ENCODE measurements at regions not wholly inside any gene's neighbourhood (a gene's known extent, or its start where the extent isn't known, plus 50 kb on each side); places are given as distances from the start of the nearest gene placed in this dataset.
A peak's percentile ranks its signal among the peaks of the same experiment; 100 is the strongest.
"Not testable (repeated sequence)": the region's sequence is repeated elsewhere in the genome, so short reads cannot be mapped to it uniquely, and the experiment has no call there.

GRCh38 chrX:42832764-42833549 lies 55.0 kb upstream of the PPP1R2C start:
- H3K4me3 ChIP-seq (ENCODE audit: low read length): no peak overlapping the region
- H3K9me3 ChIP-seq (ENCODE audit: control insufficient read depth, low read depth, low read length): no peaks in the 10 kb centered on the region
- WGBS (ENCODE audit: insufficient coverage, low lambda C conversion rate): no CpG with 5 or more reads among the region's 5 CpGs
- H3K36me3 ChIP-seq (ENCODE audit: control insufficient read depth, insufficient read depth, low read length): no peaks in the 10 kb centered on the region
- no peaks in the 10 kb centered on the region for H3K27me3 ChIP-seq (ENCODE audit: control insufficient read depth, insufficient read depth, low read length)
- DNase-seq: no peak
- H3K4me1 ChIP-seq (ENCODE audit: control insufficient read depth, insufficient read depth, low read length): no peaks in the 10 kb centered on the region
- H3K27ac ChIP-seq (ENCODE audit: low read length): no peak overlapping the region

- not testable (repeated sequence) for H3K9me3 ChIP-seq (ENCODE audit: control insufficient read depth, low read depth, low read length); H3K4me3 ChIP-seq (ENCODE audit: low read length); H3K36me3 ChIP-seq (ENCODE audit: control insufficient read depth, insufficient read depth, low read length); H3K27me3 ChIP-seq (ENCODE audit: control insufficient read depth, insufficient read depth, low read length); DNase-seq; H3K4me1 ChIP-seq (ENCODE audit: control insufficient read depth, insufficient read depth, low read length); H3K27ac ChIP-seq (ENCODE audit: low read length)
- WGBS (ENCODE audit: insufficient coverage, low lambda C conversion rate): no CpG with 5 or more reads among the region's 4 CpGs
Measured at GRCh38 chrX:42833550-42833940, 55.6 kb upstream of the PPP1R2C start.

- H3K4me1 ChIP-seq (ENCODE audit: control insufficient read depth, insufficient read depth, low read length): no peaks in the 10 kb centered on the region
- no peaks in the 10 kb centered on the region for H3K27me3 ChIP-seq (ENCODE audit: control insufficient read depth, insufficient read depth, low read length)
- no peak for DNase-seq
- H3K27ac ChIP-seq (ENCODE audit: low read length): no peak overlapping the region
- H3K9me3 ChIP-seq (ENCODE audit: control insufficient read depth, low read depth, low read length): no peaks in the 10 kb centered on the region
- no peak overlapping the region for H3K4me3 ChIP-seq (ENCODE audit: low read length)
- H3K36me3 ChIP-seq (ENCODE audit: control insufficient read depth, insufficient read depth, low read length): no peaks in the 10 kb centered on the region
- WGBS (ENCODE audit: insufficient coverage, low lambda C conversion rate): no CpG with 5 or more reads among the region's 4 CpGs
Measured at GRCh38 chrX:42837101-42837726, 59.3 kb upstream of the PPP1R2C start.

- Histone ChIP-seq H3K4me1 (ENCODE audit: control insufficient read depth, insufficient read depth, low read length) (no peaks in the 10 kb centered on the region), H3K4me3 (ENCODE audit: low read length) (no peak overlapping the region), H3K36me3 (ENCODE audit: control insufficient read depth, insufficient read depth, low read length) (no peaks in the 10 kb centered on the region), H3K9me3 (ENCODE audit: control insufficient read depth, low read depth, low read length) (no peaks in the 10 kb centered on the region), H3K27ac (ENCODE audit: low read length) (no peak overlapping the region), H3K27me3 (ENCODE audit: control insufficient read depth, insufficient read depth, low read length) (no peaks in the 10 kb centered on the region)
- DNase-seq: no peak
Measured at GRCh38 chrX:42837747-42838146, 59.8 kb upstream of the PPP1R2C start.

- Histone ChIP-seq H3K36me3 (ENCODE audit: control insufficient read depth, insufficient read depth, low read length) (no peaks in the 10 kb centered on the region), H3K27ac (ENCODE audit: low read length) (no peak overlapping the region), H3K27me3 (ENCODE audit: control insufficient read depth, insufficient read depth, low read length) (no peaks in the 10 kb centered on the region), H3K4me1 (ENCODE audit: control insufficient read depth, insufficient read depth, low read length) (no peaks in the 10 kb centered on the region), H3K4me3 (ENCODE audit: low read length) (no peak overlapping the region), H3K9me3 (ENCODE audit: control insufficient read depth, low read depth, low read length) (no peaks in the 10 kb centered on the region)
- DNase-seq: no peak
Measured at GRCh38 chrX:42839632-42840031, 61.7 kb upstream of the PPP1R2C start.

GRCh38 chrX:42846741-42847140 lies 68.8 kb upstream of the PPP1R2C start:
- no peaks in the 10 kb centered on the region for H3K4me1 ChIP-seq (ENCODE audit: control insufficient read depth, insufficient read depth, low read length)
- no peak overlapping the region for H3K27ac ChIP-seq (ENCODE audit: low read length)
- H3K4me3 ChIP-seq (ENCODE audit: low read length): no peak overlapping the region
- no peak for DNase-seq
- H3K9me3 ChIP-seq (ENCODE audit: control insufficient read depth, low read depth, low read length): peaks cover 5% of the 10 kb centered on the region
- no peaks in the 10 kb centered on the region for H3K27me3 ChIP-seq (ENCODE audit: control insufficient read depth, insufficient read depth, low read length)
- no peaks in the 10 kb centered on the region for H3K36me3 ChIP-seq (ENCODE audit: control insufficient read depth, insufficient read depth, low read length)
- no CpG with 5 or more reads among the region's 1 CpG for WGBS (ENCODE audit: insufficient coverage, low lambda C conversion rate)

- no CpG with 5 or more reads among the region's 2 CpGs for WGBS (ENCODE audit: insufficient coverage, low lambda C conversion rate)
- no peak overlapping the region for H3K27ac ChIP-seq (ENCODE audit: low read length)
- no peaks in the 10 kb centered on the region for H3K27me3 ChIP-seq (ENCODE audit: control insufficient read depth, insufficient read depth, low read length)
- no peak overlapping the region for H3K4me3 ChIP-seq (ENCODE audit: low read length)
- no peaks in the 10 kb centered on the region for H3K36me3 ChIP-seq (ENCODE audit: control insufficient read depth, insufficient read depth, low read length)
- H3K4me1 ChIP-seq (ENCODE audit: control insufficient read depth, insufficient read depth, low read length): no peaks in the 10 kb centered on the region
- no peak for DNase-seq
- H3K9me3 ChIP-seq (ENCODE audit: control insufficient read depth, low read depth, low read length): no peaks in the 10 kb centered on the region
Measured at GRCh38 chrX:42855259-42855658, 77.3 kb upstream of the PPP1R2C start.

GRCh38 chrX:42857766-42858165 lies 79.8 kb upstream of the PPP1R2C start:
- no peaks in the 10 kb centered on the region for H3K27me3 ChIP-seq (ENCODE audit: control insufficient read depth, insufficient read depth, low read length)
- H3K36me3 ChIP-seq (ENCODE audit: control insufficient read depth, insufficient read depth, low read length): no peaks in the 10 kb centered on the region
- no CpG with 5 or more reads among the region's 1 CpG for WGBS (ENCODE audit: insufficient coverage, low lambda C conversion rate)
- no peak for DNase-seq
- no peaks in the 10 kb centered on the region for H3K4me1 ChIP-seq (ENCODE audit: control insufficient read depth, insufficient read depth, low read length)
- no peak overlapping the region for H3K27ac ChIP-seq (ENCODE audit: low read length)
- H3K9me3 ChIP-seq (ENCODE audit: control insufficient read depth, low read depth, low read length): no peaks in the 10 kb centered on the region
- H3K4me3 ChIP-seq (ENCODE audit: low read length): no peak overlapping the region

- H3K36me3 ChIP-seq (ENCODE audit: control insufficient read depth, insufficient read depth, low read length): no peaks in the 10 kb centered on the region
- H3K4me1 ChIP-seq (ENCODE audit: control insufficient read depth, insufficient read depth, low read length): peaks cover 9% of the 10 kb centered on the region
- peak overlapping the region; percentile 11 for H3K27ac ChIP-seq (ENCODE audit: low read length)
- peak in 1 of 2 donors; percentile 3 for DNase-seq
- WGBS (ENCODE audit: insufficient coverage, low lambda C conversion rate): no CpG with 5 or more reads among the region's 3 CpGs
- no peak overlapping the region for H3K4me3 ChIP-seq (ENCODE audit: low read length)
- no peaks in the 10 kb centered on the region for H3K9me3 ChIP-seq (ENCODE audit: control insufficient read depth, low read depth, low read length)
- no peaks in the 10 kb centered on the region for H3K27me3 ChIP-seq (ENCODE audit: control insufficient read depth, insufficient read depth, low read length)
Measured at GRCh38 chrX:42869011-42869410, 91.0 kb upstream of the PPP1R2C start.

- Histone ChIP-seq H3K27ac (ENCODE audit: low read length) (no peak overlapping the region), H3K4me1 (ENCODE audit: control insufficient read depth, insufficient read depth, low read length) (peaks cover 9% of the 10 kb centered on the region), H3K36me3 (ENCODE audit: control insufficient read depth, insufficient read depth, low read length) (no peaks in the 10 kb centered on the region), H3K4me3 (ENCODE audit: low read length) (no peak overlapping the region), H3K27me3 (ENCODE audit: control insufficient read depth, insufficient read depth, low read length) (no peaks in the 10 kb centered on the region), H3K9me3 (ENCODE audit: control insufficient read depth, low read depth, low read length) (no peaks in the 10 kb centered on the region)
- no CpG with 5 or more reads among the region's 4 CpGs for WGBS (ENCODE audit: insufficient coverage, low lambda C conversion rate)
- DNase-seq: no peak
Measured at GRCh38 chrX:42869659-42870476, 91.9 kb upstream of the PPP1R2C start.
